ENCODE measurements at regions not wholly inside any gene's neighbourhood (a gene's known extent, or its start where the extent isn't known, plus 50 kb on each side); places are given as distances from the start of the nearest gene placed in this dataset.

DNA sequence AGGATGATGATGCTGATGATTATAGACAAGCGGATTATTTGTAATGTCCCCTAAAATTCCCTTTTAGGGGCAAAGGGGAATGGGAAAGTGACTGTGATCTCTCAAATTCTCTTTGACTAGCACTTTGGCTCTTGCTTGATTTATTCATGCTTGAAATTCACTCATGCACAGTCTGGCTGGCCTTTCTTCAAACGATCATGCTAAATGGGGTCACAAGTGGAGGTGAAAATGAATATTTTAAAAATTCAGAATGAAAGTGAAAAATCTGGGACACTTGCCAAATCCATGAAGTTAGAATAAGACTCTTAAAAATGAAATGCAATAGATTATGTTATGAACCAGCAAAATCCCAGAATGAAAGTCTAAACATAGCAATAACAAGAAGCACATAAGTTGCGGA is 173.4 kb upstream of the RAI2 start:
- TF ChIP-seq, protein P1, sequence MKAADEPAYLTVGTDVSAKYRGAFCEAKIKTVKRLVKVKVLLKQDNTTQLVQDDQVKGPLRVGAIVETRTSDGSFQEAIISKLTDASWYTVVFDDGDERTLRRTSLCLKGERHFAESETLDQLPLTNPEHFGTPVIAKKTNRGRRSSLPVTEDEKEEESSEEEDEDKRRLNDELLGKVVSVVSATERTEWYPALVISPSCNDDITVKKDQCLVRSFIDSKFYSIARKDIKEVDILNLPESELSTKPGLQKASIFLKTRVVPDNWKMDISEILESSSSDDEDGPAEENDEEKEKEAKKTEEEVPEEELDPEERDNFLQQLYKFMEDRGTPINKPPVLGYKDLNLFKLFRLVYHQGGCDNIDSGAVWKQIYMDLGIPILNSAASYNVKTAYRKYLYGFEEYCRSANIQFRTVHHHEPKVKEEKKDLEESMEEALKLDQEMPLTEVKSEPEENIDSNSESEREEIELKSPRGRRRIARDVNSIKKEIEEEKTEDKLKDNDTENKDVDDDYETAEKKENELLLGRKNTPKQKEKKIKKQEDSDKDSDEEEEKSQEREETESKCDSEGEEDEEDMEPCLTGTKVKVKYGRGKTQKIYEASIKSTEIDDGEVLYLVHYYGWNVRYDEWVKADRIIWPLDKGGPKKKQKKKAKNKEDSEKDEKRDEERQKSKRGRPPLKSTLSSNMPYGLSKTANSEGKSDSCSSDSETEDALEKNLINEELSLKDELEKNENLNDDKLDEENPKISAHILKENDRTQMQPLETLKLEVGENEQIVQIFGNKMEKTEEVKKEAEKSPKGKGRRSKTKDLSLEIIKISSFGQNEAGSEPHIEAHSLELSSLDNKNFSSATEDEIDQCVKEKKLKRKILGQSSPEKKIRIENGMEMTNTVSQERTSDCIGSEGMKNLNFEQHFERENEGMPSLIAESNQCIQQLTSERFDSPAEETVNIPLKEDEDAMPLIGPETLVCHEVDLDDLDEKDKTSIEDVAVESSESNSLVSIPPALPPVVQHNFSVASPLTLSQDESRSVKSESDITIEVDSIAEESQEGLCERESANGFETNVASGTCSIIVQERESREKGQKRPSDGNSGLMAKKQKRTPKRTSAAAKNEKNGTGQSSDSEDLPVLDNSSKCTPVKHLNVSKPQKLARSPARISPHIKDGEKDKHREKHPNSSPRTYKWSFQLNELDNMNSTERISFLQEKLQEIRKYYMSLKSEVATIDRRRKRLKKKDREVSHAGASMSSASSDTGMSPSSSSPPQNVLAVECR (CRISPR knock-in tag; IDR thresholded peaks at IDR 0.05; ENCODE audit: borderline replicate concordance) = no peak
- TF ChIP-seq REPIN1 (CRISPR knock-in tag; IDR thresholded peaks at IDR 0.05; ENCODE audit: borderline replicate concordance, low read depth) = no peak
- TF ChIP-seq, protein P2, sequence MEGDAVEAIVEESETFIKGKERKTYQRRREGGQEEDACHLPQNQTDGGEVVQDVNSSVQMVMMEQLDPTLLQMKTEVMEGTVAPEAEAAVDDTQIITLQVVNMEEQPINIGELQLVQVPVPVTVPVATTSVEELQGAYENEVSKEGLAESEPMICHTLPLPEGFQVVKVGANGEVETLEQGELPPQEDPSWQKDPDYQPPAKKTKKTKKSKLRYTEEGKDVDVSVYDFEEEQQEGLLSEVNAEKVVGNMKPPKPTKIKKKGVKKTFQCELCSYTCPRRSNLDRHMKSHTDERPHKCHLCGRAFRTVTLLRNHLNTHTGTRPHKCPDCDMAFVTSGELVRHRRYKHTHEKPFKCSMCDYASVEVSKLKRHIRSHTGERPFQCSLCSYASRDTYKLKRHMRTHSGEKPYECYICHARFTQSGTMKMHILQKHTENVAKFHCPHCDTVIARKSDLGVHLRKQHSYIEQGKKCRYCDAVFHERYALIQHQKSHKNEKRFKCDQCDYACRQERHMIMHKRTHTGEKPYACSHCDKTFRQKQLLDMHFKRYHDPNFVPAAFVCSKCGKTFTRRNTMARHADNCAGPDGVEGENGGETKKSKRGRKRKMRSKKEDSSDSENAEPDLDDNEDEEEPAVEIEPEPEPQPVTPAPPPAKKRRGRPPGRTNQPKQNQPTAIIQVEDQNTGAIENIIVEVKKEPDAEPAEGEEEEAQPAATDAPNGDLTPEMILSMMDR (CRISPR knock-in tag; IDR thresholded peaks at IDR 0.05) = no peak
- TF ChIP-seq NFE2 (CRISPR knock-in tag; IDR thresholded peaks at IDR 0.05) = no peak
- TF ChIP-seq, protein P3, sequence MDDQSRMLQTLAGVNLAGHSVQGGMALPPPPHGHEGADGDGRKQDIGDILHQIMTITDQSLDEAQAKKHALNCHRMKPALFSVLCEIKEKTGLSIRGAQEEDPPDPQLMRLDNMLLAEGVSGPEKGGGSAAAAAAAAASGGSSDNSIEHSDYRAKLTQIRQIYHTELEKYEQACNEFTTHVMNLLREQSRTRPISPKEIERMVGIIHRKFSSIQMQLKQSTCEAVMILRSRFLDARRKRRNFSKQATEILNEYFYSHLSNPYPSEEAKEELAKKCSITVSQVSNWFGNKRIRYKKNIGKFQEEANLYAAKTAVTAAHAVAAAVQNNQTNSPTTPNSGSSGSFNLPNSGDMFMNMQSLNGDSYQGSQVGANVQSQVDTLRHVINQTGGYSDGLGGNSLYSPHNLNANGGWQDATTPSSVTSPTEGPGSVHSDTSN (CRISPR knock-in tag; IDR thresholded peaks at IDR 0.05; ENCODE audit: borderline replicate concordance) = no peak
